Left ventricle myocardium inferior (tissue), 1 donor: ENCODE measurements at regions not wholly inside any gene's neighbourhood (a gene's known extent, or its start where the extent isn't known, plus 50 kb on each side); places are given as distances from the start of the nearest gene placed in this dataset.
"Not testable (repeated sequence)": the region's sequence is repeated elsewhere in the genome, so short reads cannot be mapped to it uniquely, and the experiment has no call there.

Experiments used
- DNase-seq: peaks from one replicate; pipeline ENCODE4 v3.0.0-alpha.2; 2020
- H3K27ac ChIP-seq: fragments of 200-600 bp; replicated peaks from 2 replicates; pipeline ENCODE4 v1.8.0; 2021
- H3K27me3 ChIP-seq: fragments of 200-600 bp; 2 replicates; pipeline ENCODE4 v1.8.0; 2021; ENCODE audit warnings: low read depth
- H3K36me3 ChIP-seq: fragments of 200-600 bp; 2 replicates; pipeline ENCODE4 v1.8.0; 2021
- H3K4me1 ChIP-seq: fragments of 200-600 bp; 2 replicates; pipeline ENCODE4 v1.8.0; 2021
- H3K4me3 ChIP-seq: fragments of 200-600 bp; 2 replicates; pipeline ENCODE4 v1.8.0; 2021; ENCODE audit warnings: mild to moderate bottlenecking, moderate library complexity
- H3K9me3 ChIP-seq: fragments of 200-600 bp; replicated peaks from 2 replicates; pipeline ENCODE4 v1.8.0; 2021
- intact Hi-C: fragments of 100-400 bp; cut with micrococcal nuclease; formaldehyde crosslinking; loops from one replicate; pipeline ENCODE4 v1.11.0; 2022
- TF ChIP-seq, protein P1 (sequence below): fragments of 200-600 bp; IDR thresholded peaks from 2 replicates; pipeline ENCODE4 v1.8.0; 2021; ENCODE audit warnings: antibody characterized with exemption, mild to moderate bottlenecking, borderline replicate concordance
- donor health status: DM: no; HTN: yes; CAD: no; lungs with severe emphysema.

DNA sequence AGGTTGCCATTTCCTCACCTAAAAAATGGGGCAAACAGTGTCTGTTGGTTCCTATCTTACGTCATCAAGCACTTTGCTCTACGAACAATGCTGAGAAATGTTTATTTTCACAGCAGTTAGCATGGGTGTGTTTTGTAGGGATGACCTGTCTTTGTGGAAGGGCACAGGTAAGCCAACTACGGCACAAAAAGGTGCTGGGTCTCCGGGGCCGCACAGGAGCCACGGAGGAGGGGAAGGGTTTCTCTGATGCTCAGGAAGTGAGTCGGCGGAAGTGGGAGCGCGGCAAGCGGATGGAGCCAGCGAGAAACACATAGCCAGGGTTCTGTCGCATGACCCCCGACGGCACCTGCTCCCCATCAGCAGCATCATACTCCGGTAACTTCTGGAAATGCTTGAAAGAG is 65.6 kb upstream of the TCL1B start:
- Histone ChIP-seq H3K36me3 (no peaks in the 10 kb centered on the region), H3K4me1 (no peaks in the 10 kb centered on the region), H3K27me3 (peaks cover 58% of the 10 kb centered on the region), H3K27ac (no peak overlapping the region), H3K9me3 (peaks cover 4% of the 10 kb centered on the region), H3K4me3 (peak overlapping the region; percentile 30)
- intact Hi-C loops: no loop called here
- TF ChIP-seq, protein P1, sequence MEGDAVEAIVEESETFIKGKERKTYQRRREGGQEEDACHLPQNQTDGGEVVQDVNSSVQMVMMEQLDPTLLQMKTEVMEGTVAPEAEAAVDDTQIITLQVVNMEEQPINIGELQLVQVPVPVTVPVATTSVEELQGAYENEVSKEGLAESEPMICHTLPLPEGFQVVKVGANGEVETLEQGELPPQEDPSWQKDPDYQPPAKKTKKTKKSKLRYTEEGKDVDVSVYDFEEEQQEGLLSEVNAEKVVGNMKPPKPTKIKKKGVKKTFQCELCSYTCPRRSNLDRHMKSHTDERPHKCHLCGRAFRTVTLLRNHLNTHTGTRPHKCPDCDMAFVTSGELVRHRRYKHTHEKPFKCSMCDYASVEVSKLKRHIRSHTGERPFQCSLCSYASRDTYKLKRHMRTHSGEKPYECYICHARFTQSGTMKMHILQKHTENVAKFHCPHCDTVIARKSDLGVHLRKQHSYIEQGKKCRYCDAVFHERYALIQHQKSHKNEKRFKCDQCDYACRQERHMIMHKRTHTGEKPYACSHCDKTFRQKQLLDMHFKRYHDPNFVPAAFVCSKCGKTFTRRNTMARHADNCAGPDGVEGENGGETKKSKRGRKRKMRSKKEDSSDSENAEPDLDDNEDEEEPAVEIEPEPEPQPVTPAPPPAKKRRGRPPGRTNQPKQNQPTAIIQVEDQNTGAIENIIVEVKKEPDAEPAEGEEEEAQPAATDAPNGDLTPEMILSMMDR: no peak
- no peak for DNase-seq

DNA sequence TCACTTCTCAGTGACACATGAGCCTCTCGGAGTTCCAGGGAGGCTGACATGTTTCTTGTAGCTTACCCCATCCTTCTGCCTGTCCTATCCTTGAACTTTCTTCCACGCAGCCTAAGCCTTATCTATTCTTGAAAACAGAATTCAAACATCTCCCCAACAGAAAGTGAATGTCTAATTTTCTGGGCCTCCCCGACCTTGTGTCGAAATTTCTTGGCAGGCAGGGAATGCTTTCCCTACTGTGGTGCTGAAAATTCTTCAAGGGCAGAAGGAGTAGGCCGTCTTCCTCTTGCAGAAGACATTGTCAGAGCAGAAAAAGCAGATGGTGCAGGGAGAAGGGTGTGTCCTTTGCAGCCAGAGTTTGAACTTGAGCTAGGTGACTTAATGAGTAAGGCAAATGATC is 63.0 kb upstream of the TCL1B start:
- H3K4me1 ChIP-seq: no peaks in the 10 kb centered on the region
- no peak for DNase-seq
- H3K27me3 ChIP-seq: peaks cover 58% of the 10 kb centered on the region
- no peak overlapping the region for H3K4me3 ChIP-seq
- H3K36me3 ChIP-seq: no peaks in the 10 kb centered on the region
- intact Hi-C loops: no loop called here
- no peak overlapping the region for H3K27ac ChIP-seq
- peaks cover 4% of the 10 kb centered on the region for H3K9me3 ChIP-seq
- TF ChIP-seq, protein P1: no peak

DNA sequence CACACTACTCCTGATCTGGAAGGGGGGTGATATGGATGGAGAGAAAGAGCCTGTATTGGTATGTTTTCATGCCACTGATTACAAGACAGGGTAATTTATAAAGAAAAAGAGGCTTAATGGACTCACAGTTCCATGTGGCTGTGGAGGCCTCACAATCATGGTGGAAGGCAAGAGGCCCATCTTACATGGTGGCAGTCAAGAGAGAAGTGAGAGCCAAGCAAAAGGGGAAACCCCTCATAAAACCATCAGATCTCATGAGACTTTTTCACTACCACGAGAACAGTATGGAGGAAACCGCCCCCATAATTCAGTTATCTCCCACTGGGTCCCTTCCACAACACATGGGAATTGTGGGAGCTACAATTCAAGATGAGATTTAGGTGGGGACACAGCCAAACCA is 60.5 kb upstream of the TCL1B start:
- Histone ChIP-seq H3K27me3 (peaks cover 55% of the 10 kb centered on the region), H3K9me3 (peaks cover 22% of the 10 kb centered on the region)
- H3K4me1 ChIP-seq, H3K36me3 ChIP-seq, intact Hi-C loops, H3K27ac ChIP-seq, H3K4me3 ChIP-seq, DNase-seq: not testable (repeated sequence)

DNA sequence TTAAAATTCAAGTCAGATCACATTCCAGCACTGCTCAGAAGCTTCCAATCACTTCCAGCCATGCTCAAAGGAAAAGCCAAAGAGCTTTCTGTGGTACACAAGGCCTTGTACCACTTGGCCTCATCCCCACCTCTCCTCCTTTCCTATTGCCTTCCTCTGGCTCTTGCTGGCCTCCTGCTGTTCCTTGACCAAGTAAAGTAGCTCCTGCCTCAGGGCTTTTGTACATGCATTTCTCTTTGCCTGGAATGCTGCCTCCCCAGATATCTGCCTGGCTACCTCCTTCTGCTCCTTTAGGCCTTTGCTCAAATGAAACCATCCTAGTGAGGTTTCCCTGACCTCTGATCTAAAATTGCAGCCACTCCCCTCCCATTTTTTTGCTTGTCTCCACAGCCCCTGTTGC is 51.2 kb upstream of the TCL1B start:
- peaks cover 51% of the 10 kb centered on the region for H3K27me3 ChIP-seq
- H3K27ac ChIP-seq: no peak overlapping the region
- H3K4me3 ChIP-seq: no peak overlapping the region
- TF ChIP-seq, protein P1: no peak
- no peaks in the 10 kb centered on the region for H3K36me3 ChIP-seq
- DNase-seq: no peak
- H3K9me3 ChIP-seq: peaks cover 13% of the 10 kb centered on the region
- intact Hi-C loops: no loop called here
- no peaks in the 10 kb centered on the region for H3K4me1 ChIP-seq
